IMR-90 (cell line): ENCODE measurements at regions not wholly inside any gene's neighbourhood (a gene's known extent, or its start where the extent isn't known, plus 50 kb on each side); places are given as distances from the start of the nearest gene placed in this dataset.

ENCODE experiments used
- ATAC-seq: fragments of 200-7000 bp; cut with Tn5 transposase; 2 replicates; pipeline ENCODE4 v1.9.1; 2020; ENCODE audit warnings: low read depth, mild to moderate bottlenecking, moderate library complexity
- BruUV-seq: library from RNA; stranded (reverse); fragments of 400-500 nt; replicated peaks from 2 replicates; lab custom pipeline; 2021; lab: Mats Ljungman, UMichigan
- CTCF ChIA-PET: fragments of 300-600 bp; formaldehyde crosslinking; extraction: SDS; loops from one replicate; lab custom pipeline; 2021; ENCODE audit warnings: antibody characterized with exemption; lab: Yijun Ruan, JAX
- POLR2A ChIA-PET: fragments of 300-600 bp; sonication (Branson Sonifier 250); formaldehyde crosslinking; loops from one replicate; lab custom pipeline; 2022; ENCODE audit warnings: antibody characterized with exemption; ENCODE audit not compliant: unreplicated experiment; lab: Charles Lee
- DNase-seq: peaks from one replicate; pipeline ENCODE4 v3.0.0; 2013
- H2AFZ ChIP-seq: replicated peaks from 2 replicates; pipeline ENCODE3; 2013; ENCODE audit warnings: low read length, mild to moderate bottlenecking; ENCODE audit not compliant: poor library complexity
- H2AK5ac ChIP-seq: 2 replicates; pipeline ENCODE4 v1.6.1; 2013; ENCODE audit warnings: low read depth, low read length, inconsistent platforms
- H2AK9ac ChIP-seq: replicated peaks from 2 replicates; pipeline ENCODE3; 2013; ENCODE audit warnings: mild to moderate bottlenecking, low read depth, low read length, moderate library complexity; ENCODE audit not compliant: poor library complexity
- H2BK120ac ChIP-seq: 2 replicates; pipeline ENCODE4 v1.6.1; 2013; ENCODE audit warnings: low read depth, low read length, inconsistent platforms
- H2BK15ac ChIP-seq: 3 replicates; pipeline ENCODE4 v1.6.1; 2013; ENCODE audit warnings: low read depth, low read length, inconsistent platforms
- H2BK20ac ChIP-seq: 2 replicates; pipeline ENCODE4 v1.6.1; 2013; ENCODE audit warnings: low read depth, mild to moderate bottlenecking, inconsistent platforms, low read length, moderate library complexity
- H2BK5ac ChIP-seq: 2 replicates; pipeline ENCODE4 v1.6.1; 2013; ENCODE audit warnings: mild to moderate bottlenecking, low read depth, low read length, inconsistent platforms; ENCODE audit not compliant: poor library complexity, severe bottlenecking
- H3K14ac ChIP-seq: replicated peaks from 2 replicates; pipeline ENCODE4 v1.6.1; 2013; ENCODE audit warnings: low read depth, low read length, inconsistent platforms
- H3K18ac ChIP-seq: 2 replicates; pipeline ENCODE4 v1.6.1; 2013; ENCODE audit warnings: low read depth, low read length, control low read depth
- H3K23ac ChIP-seq: 2 replicates; pipeline ENCODE4 v1.6.1; 2013; ENCODE audit warnings: low read depth, low read length, inconsistent platforms
- H3K27ac ChIP-seq: 2 replicates; pipeline ENCODE4 v1.5.1; 2013; ENCODE audit warnings: mild to moderate bottlenecking, control low read depth, low read length; ENCODE audit not compliant: insufficient read depth
- H3K27me3 ChIP-seq: 2 replicates; pipeline ENCODE4 v1.6.1; 2013; ENCODE audit warnings: low read length; ENCODE audit not compliant: control insufficient read depth, insufficient read depth
- H3K36me3 ChIP-seq: 2 replicates; pipeline ENCODE4 v1.6.1; 2013; ENCODE audit warnings: low read length, mixed read lengths; ENCODE audit not compliant: control insufficient read depth, insufficient read depth
- H3K4ac ChIP-seq: 2 replicates; pipeline ENCODE4 v1.6.1; 2013; ENCODE audit warnings: low read depth, low read length, inconsistent platforms
- H3K4me1 ChIP-seq: 2 replicates; pipeline ENCODE4 v1.6.1; 2013; ENCODE audit warnings: low read length, mixed read lengths; ENCODE audit not compliant: control insufficient read depth, insufficient read depth
- H3K4me2 ChIP-seq: 2 replicates; pipeline ENCODE4 v1.6.1; 2013; ENCODE audit warnings: low read depth, mild to moderate bottlenecking, control low read depth, low read length, moderate library complexity
- H3K4me3 ChIP-seq: 2 replicates; pipeline ENCODE4 v1.5.1; 2013; ENCODE audit warnings: low read depth, mild to moderate bottlenecking, control low read depth, low read length, moderate library complexity; ENCODE audit not compliant: insufficient read depth
- H3K56ac ChIP-seq: 2 replicates; pipeline ENCODE4 v1.6.1; 2013; ENCODE audit warnings: low read length, inconsistent platforms; ENCODE audit not compliant: insufficient read depth; ENCODE audit errors: extremely low read depth
- H3K79me1 ChIP-seq, 2 experiments: 2 replicates each; pipeline ENCODE4 v1.6.1; 2013; ENCODE audit warnings: low read length in 2 of 2, inconsistent platforms in 1 of 2, low read depth in 1 of 2
- H3K9ac ChIP-seq: 2 replicates; pipeline ENCODE4 v1.6.1; 2013; ENCODE audit warnings: low read depth, low read length, control low read depth
- H3K9me1 ChIP-seq: 2 replicates; pipeline ENCODE4 v1.6.1; 2013; ENCODE audit warnings: low read length, inconsistent platforms; ENCODE audit not compliant: insufficient read depth
- H3K9me3 ChIP-seq: 2 replicates; pipeline ENCODE4 v1.6.1; 2013; ENCODE audit warnings: low read length; ENCODE audit not compliant: control insufficient read depth, insufficient read depth
- H4K20me1 ChIP-seq: 2 replicates; pipeline ENCODE4 v1.6.1; 2013; ENCODE audit warnings: low read length, inconsistent platforms; ENCODE audit not compliant: insufficient read depth
- H4K5ac ChIP-seq: 2 replicates; pipeline ENCODE4 v1.6.1; 2013; ENCODE audit warnings: mild to moderate bottlenecking, low read depth, low read length, control low read depth
- H4K8ac ChIP-seq, 2 experiments: 2 replicates each; pipeline ENCODE4 v1.6.1; 2013; ENCODE audit warnings: low read depth in 2 of 2, low read length in 2 of 2, control low read depth in 1 of 2, inconsistent platforms in 1 of 2
- H4K91ac ChIP-seq: 2 replicates; pipeline ENCODE4 v1.6.1; 2013; ENCODE audit warnings: low read depth, low read length, inconsistent platforms; ENCODE audit not compliant: insufficient read depth
- BHLHE40 ChIP-seq: fragments of 150-350 bp; IDR thresholded peaks from 2 replicates; pipeline ENCODE4 v1.6.1; 2016; ENCODE audit warnings: mild to moderate bottlenecking, low read depth, low read length
- CEBPB ChIP-seq: IDR thresholded peaks from 2 replicates; pipeline ENCODE4 v1.6.1; 2012; ENCODE audit warnings: low read depth, low read length, improper control_type of control experiment
- CHD1 ChIP-seq: IDR thresholded peaks from 2 replicates; pipeline ENCODE4 v1.6.1; 2012; ENCODE audit warnings: low read depth, low read length, improper control_type of control experiment
- CTCF ChIP-seq: conservative IDR thresholded peaks from 2 replicates; pipeline ENCODE4 v1.5.1; 2012; ENCODE audit warnings: mild to moderate bottlenecking, low read depth, low read length, improper control_type of control experiment
- ELK1 ChIP-seq: fragments of 150-350 bp; IDR thresholded peaks from 2 replicates; pipeline ENCODE4 v1.6.1; 2016; ENCODE audit warnings: low read depth, mild to moderate bottlenecking, low read length, moderate library complexity, borderline replicate concordance
- FOS ChIP-seq: fragments of 150-350 bp; IDR thresholded peaks from 2 replicates; pipeline ENCODE4 v1.6.1; 2016; ENCODE audit warnings: low read depth, low read length
- MAFK ChIP-seq: IDR thresholded peaks from 2 replicates; pipeline ENCODE4 v1.6.1; 2012; ENCODE audit warnings: low read depth, low read length, improper control_type of control experiment
- MAZ ChIP-seq: IDR thresholded peaks from 2 replicates; pipeline ENCODE4 v1.6.1; 2012; ENCODE audit warnings: low read depth, mild to moderate bottlenecking, low read length, improper control_type of control experiment, moderate library complexity, borderline replicate concordance
- MXI1 ChIP-seq: IDR thresholded peaks from 2 replicates; pipeline ENCODE4 v1.6.1; 2012; ENCODE audit warnings: low read depth, mild to moderate bottlenecking, low read length, moderate library complexity, borderline replicate concordance
- NFE2L2 ChIP-seq: fragments of 150-350 bp; IDR thresholded peaks from 2 replicates; pipeline ENCODE4 v1.6.1; 2016; ENCODE audit warnings: low read depth, mild to moderate bottlenecking, low read length
- POLR2A ChIP-seq: IDR thresholded peaks from 2 replicates; pipeline ENCODE4 v1.6.1; 2012; ENCODE audit warnings: mild to moderate bottlenecking, low read depth, low read length
- RAD21 ChIP-seq: IDR thresholded peaks from 2 replicates; pipeline ENCODE4 v1.6.1; 2012; ENCODE audit warnings: low read length, improper control_type of control experiment
- RCOR1 ChIP-seq: IDR thresholded peaks from 2 replicates; pipeline ENCODE4 v1.6.1; 2012; ENCODE audit warnings: mild to moderate bottlenecking, low read length, improper control_type of control experiment; ENCODE audit not compliant: insufficient replicate concordance
- RFX5 ChIP-seq: IDR thresholded peaks from 2 replicates; pipeline ENCODE4 v1.8.0; 2012; ENCODE audit warnings: low read depth, mild to moderate bottlenecking, low read length, moderate library complexity
- SMC3 ChIP-seq: fragments of 150-350 bp; IDR thresholded peaks from 2 replicates; pipeline ENCODE4 v1.6.1; 2016; ENCODE audit warnings: low read depth, mild to moderate bottlenecking, antibody characterized with exemption, low read length, moderate library complexity
- USF2 ChIP-seq: fragments of 150-350 bp; IDR thresholded peaks from 2 replicates; pipeline ENCODE4 v1.6.1; 2017; ENCODE audit warnings: mild to moderate bottlenecking, antibody characterized with exemption, low read length, low read depth
- WGBS, 2 experiments: methylation state at CpG; one replicate each; pipeline versions ENCODE4 v1.1.5 to v1.1.7; 2013; ENCODE audit warnings: missing lambda C conversion rate in 2 of 2; ENCODE audit not compliant: insufficient read length in 1 of 2; ENCODE audit errors: extremely low coverage in 2 of 2; 5-methylcytosine and 5-hydroxymethylcytosine counted together
- dilution Hi-C: fragments of 300-500 bp; cut with HindIII; formaldehyde crosslinking; loops from one replicate; pipeline ENCODE4 v1.14.3; 2018; ENCODE audit warnings: low sequenced_read_pairs; ENCODE audit not compliant: unreplicated experiment
- in situ Hi-C: fragments of 300-500 bp; cut with MboI; formaldehyde crosslinking; loops from 3 replicates; pipeline ENCODE4 v1.14.3; 2019; ENCODE audit warnings: low sequenced_read_pairs, inconsistent platforms, mixed read lengths
- intact Hi-C: fragments of 100-400 bp; cut with micrococcal nuclease; formaldehyde crosslinking; loops from 2 replicates; pipeline ENCODE4 v1.10.0; 2022

- Histone ChIP-seq H3K27ac (no peak overlapping the region), H2BK20ac (no peak overlapping the region), H4K20me1 (no peaks in the 10 kb centered on the region), H2BK5ac (no peak overlapping the region), H3K36me3 (no peaks in the 10 kb centered on the region), H3K4me2 (no peak overlapping the region), H3K27me3 (no peaks in the 10 kb centered on the region), H3K4me3 (no peak overlapping the region), H2AK5ac (no peak overlapping the region), H4K91ac (no peak overlapping the region), H4K5ac (no peak overlapping the region), H3K9me1 (no peaks in the 10 kb centered on the region), H3K56ac (no peak overlapping the region), H3K18ac (no peak overlapping the region), H2BK120ac (no peak overlapping the region), H2AK9ac (no peak overlapping the region), H3K14ac (no peak overlapping the region), H3K79me1 (no peaks in the 10 kb centered on the region), H3K4ac (no peak overlapping the region), H2BK15ac (no peak overlapping the region), H3K4me1 (no peaks in the 10 kb centered on the region), H3K9ac (no peak overlapping the region), H2AFZ (no peak overlapping the region), H4K8ac (no peak overlapping the region), H3K9me3 (no peaks in the 10 kb centered on the region), H3K23ac (no peak overlapping the region)
- intact Hi-C loops (no loop called here), dilution Hi-C loops (no loop called here), in situ Hi-C loops (no loop called here)
- 14% methylated on average over 1 of the region's 2 CpGs; no CpG with 5 or more reads in 1 of the 2 experiments for WGBS, 2 experiments
- ChIA-PET POLR2A (no interaction called here), CTCF (no interaction called here)
- no TSS peak for BruUV-seq
- ATAC-seq: no peak
- DNase-seq: no peak
- no peak for TF ChIP-seq MAFK
- TF ChIP-seq USF2: no peak
- TF ChIP-seq RCOR1: no peak
- no peak for TF ChIP-seq CTCF
- TF ChIP-seq FOS: no peak
- no peak for TF ChIP-seq BHLHE40
- no peak for TF ChIP-seq NFE2L2
- TF ChIP-seq RFX5: no peak
- no peak for TF ChIP-seq CEBPB
- no peak for TF ChIP-seq MXI1
- TF ChIP-seq ELK1: no peak
- no peak for TF ChIP-seq POLR2A
- TF ChIP-seq RAD21: no peak
- no peak for TF ChIP-seq MAZ
- no peak for TF ChIP-seq CHD1
- no peak for TF ChIP-seq SMC3
Measured at GRCh38 chr18:31267823-31268481, 50.0 kb upstream of the DSG1 start.
